ENCODE measurements at regions not wholly inside any gene's neighbourhood (a gene's known extent, or its start where the extent isn't known, plus 50 kb on each side); places are given as distances from the start of the nearest gene placed in this dataset.

GRCh38 chr12:27148791-27149190 lies 66.4 kb upstream of the C12orf71 start:
- Histone ChIP-seq H3K79me2 (ENCODE audit: low read depth) (no peaks in the 10 kb centered on the region), H3K9me3 (ENCODE audit: insufficient read depth, low read depth) (no peaks in the 10 kb centered on the region), H3K4me1 (replicated peaks; ENCODE audit: insufficient read depth) (no peaks in the 10 kb centered on the region), H3F3A (ENCODE audit: insufficient read depth, low read depth) (no peaks in the 10 kb centered on the region), H3K27ac (no peak overlapping the region), H3K9me2 (ENCODE audit: insufficient read depth) (0 out of 2 replicates have a peak, but pooled peaks cover 3% of the 10 kb centered on the region), H3K4me3 (no peak overlapping the region), H4K20me1 (ENCODE audit: insufficient read depth) (no peaks in the 10 kb centered on the region), H3K27me3 (ENCODE audit: insufficient read depth, low read depth) (no peaks in the 10 kb centered on the region), H2AFZ (no peak overlapping the region), H3K36me3 (ENCODE audit: low read depth) (no peaks in the 10 kb centered on the region), H3K4me2 (no peak overlapping the region)
- ChIA-PET POLR2A (ENCODE audit: unreplicated experiment) (no interaction called here), CTCF (no interaction called here)
- intact Hi-C loops (cut with micrococcal nuclease; ENCODE audit: unreplicated experiment): loop anchor here (10.0 kb wide), 1 partner anchor 294 kb away; no protein-coding TSS in a partner anchor
- TF ChIP-seq CTCF (conservative IDR thresholded peaks at IDR 0.05): no peak
- TF ChIP-seq EZH2 (IDR thresholded peaks at IDR 0.05; ENCODE audit: low read depth): no peak
- no peak for DNase-seq
- no TSS peak for BruUV-seq (replicated peaks)

DNA sequence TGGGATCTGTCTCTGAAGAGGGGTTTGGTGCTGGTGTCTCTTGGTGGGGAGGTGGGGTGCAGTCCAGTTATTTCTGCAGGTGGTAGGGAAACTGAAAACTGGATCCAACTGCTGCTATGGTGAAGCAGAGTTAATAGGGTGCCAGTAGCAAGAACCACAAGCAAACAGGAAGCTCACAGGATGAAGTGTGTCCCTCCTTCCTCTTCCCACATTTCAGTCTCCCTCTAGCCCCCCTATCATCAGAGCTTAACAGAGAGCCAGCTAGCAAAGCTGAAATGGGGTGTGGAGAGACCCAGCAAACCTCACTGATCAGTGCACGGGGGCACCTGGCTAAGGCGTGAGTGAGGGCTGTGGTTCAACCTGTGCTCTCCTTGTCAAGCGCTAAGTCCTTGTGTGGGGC lies 69.1 kb upstream of the C12orf71 start:
- Histone ChIP-seq H3K36me3 (ENCODE audit: low read depth) (no peaks in the 10 kb centered on the region), H4K20me1 (ENCODE audit: insufficient read depth) (no peaks in the 10 kb centered on the region), H3K27ac (no peak overlapping the region), H3K4me1 (replicated peaks; ENCODE audit: insufficient read depth) (no peaks in the 10 kb centered on the region), H3K79me2 (ENCODE audit: low read depth) (no peaks in the 10 kb centered on the region), H3F3A (ENCODE audit: insufficient read depth, low read depth) (no peaks in the 10 kb centered on the region), H3K4me3 (no peak overlapping the region), H3K27me3 (ENCODE audit: insufficient read depth, low read depth) (no peaks in the 10 kb centered on the region), H3K9me2 (ENCODE audit: insufficient read depth) (no peaks in the 10 kb centered on the region), H2AFZ (no peak overlapping the region), H3K9me3 (ENCODE audit: insufficient read depth, low read depth) (no peaks in the 10 kb centered on the region), H3K4me2 (no peak overlapping the region)
- ChIA-PET CTCF (no interaction called here), POLR2A (ENCODE audit: unreplicated experiment) (no interaction called here)
- intact Hi-C loops (cut with micrococcal nuclease; ENCODE audit: unreplicated experiment): no loop called here
- no peak for DNase-seq
- TF ChIP-seq EZH2 (IDR thresholded peaks at IDR 0.05; ENCODE audit: low read depth) (no peak), CTCF (conservative IDR thresholded peaks at IDR 0.05) (no peak)
- no TSS peak for BruUV-seq (replicated peaks)

GRCh38 chr12:27158297-27158696 lies 75.9 kb upstream of the C12orf71 start:
- Histone ChIP-seq H3K27me3 (ENCODE audit: insufficient read depth, low read depth) (no peaks in the 10 kb centered on the region), H3K4me2 (no peak overlapping the region), H3K9me3 (ENCODE audit: insufficient read depth, low read depth) (no peaks in the 10 kb centered on the region; the same call in 1 of the 2 replicates), H3K27ac (no peak overlapping the region), H3K79me2 (ENCODE audit: low read depth) (no peaks in the 10 kb centered on the region), H3F3A (ENCODE audit: insufficient read depth, low read depth) (peaks cover 6% of the 10 kb centered on the region; the same call in 1 of the 2 replicates), H4K20me1 (ENCODE audit: insufficient read depth) (no peaks in the 10 kb centered on the region), H3K4me3 (no peak overlapping the region), H3K9me2 (ENCODE audit: insufficient read depth) (no peaks in the 10 kb centered on the region), H3K4me1 (replicated peaks; ENCODE audit: insufficient read depth) (peaks cover 9% of the 10 kb centered on the region), H2AFZ (no peak overlapping the region), H3K36me3 (ENCODE audit: low read depth) (no peaks in the 10 kb centered on the region)
- POLR2A ChIA-PET (ENCODE audit: unreplicated experiment): no interaction called here
- CTCF ChIA-PET: no interaction called here
- DNase-seq: no peak
- no TSS peak for BruUV-seq (replicated peaks)
- no peak for TF ChIP-seq CTCF (conservative IDR thresholded peaks at IDR 0.05)
- TF ChIP-seq EZH2 (IDR thresholded peaks at IDR 0.05; ENCODE audit: low read depth): no peak
- intact Hi-C loops (cut with micrococcal nuclease; ENCODE audit: unreplicated experiment): no loop called here

Data from PC-9 (cell line).